Lung (tissue), 11 donors: ENCODE measurements at regions not wholly inside any gene's neighbourhood (a gene's known extent, or its start where the extent isn't known, plus 50 kb on each side); places are given as distances from the start of the nearest gene placed in this dataset.

Experiments used
- ATAC-seq: fragments of 200-7000 bp; cut with Tn5 transposase; one replicate; pipeline ENCODE4 v1.9.1; 2020; ENCODE audit warnings: moderate number of reproducible peaks; ENCODE audit not compliant: insufficient read depth, low FRiP score
- DNase-seq, 3 donors: peaks; one replicate each; pipeline ENCODE4 v3.0.0-alpha.2; 2013 to 2017
- H3K27ac ChIP-seq, 2 donors: one replicate each; pipeline ENCODE4 v1.5.1; 2013; ENCODE audit warnings: mild to moderate bottlenecking in 2 of 2, moderate library complexity in 2 of 2, control low read depth in 1 of 2, inconsistent platforms in 1 of 2, low read depth in 1 of 2, low read length in 1 of 2
- H3K27me3 ChIP-seq, 3 donors: one replicate each; pipeline ENCODE4 v1.5.1; 2013; ENCODE audit warnings: low read length in 2 of 3; ENCODE audit not compliant: control insufficient read depth in 3 of 3, insufficient read depth in 3 of 3
- H3K36me3 ChIP-seq, 4 donors: one replicate each; pipeline ENCODE4 v1.5.1; 2013; ENCODE audit warnings: low read length in 4 of 4, mild to moderate bottlenecking in 1 of 4, moderate library complexity in 1 of 4; ENCODE audit not compliant: control insufficient read depth in 4 of 4, insufficient read depth in 4 of 4
- H3K4me1 ChIP-seq, 5 donors: one replicate each; pipeline ENCODE4 v1.5.1; 2013; ENCODE audit warnings: low read length in 5 of 5, mild to moderate bottlenecking in 2 of 5, moderate library complexity in 1 of 5; ENCODE audit not compliant: control insufficient read depth in 5 of 5, insufficient read depth in 5 of 5
- H3K4me3 ChIP-seq: one replicate; pipeline ENCODE4 v1.5.1; 2013; ENCODE audit warnings: mild to moderate bottlenecking, control low read depth, moderate library complexity
- H3K9ac ChIP-seq, 2 donors: one replicate each; pipeline ENCODE4 v1.5.1; 2013; ENCODE audit warnings: low read length in 2 of 2, control low read depth in 1 of 2; ENCODE audit not compliant: insufficient read depth in 1 of 2
- H3K9me3 ChIP-seq, 4 donors: one replicate each; pipeline ENCODE4 v1.5.1; 2013; ENCODE audit warnings: low read length in 3 of 4, mild to moderate bottlenecking in 1 of 4, moderate library complexity in 1 of 4; ENCODE audit not compliant: control insufficient read depth in 4 of 4, insufficient read depth in 3 of 4
- WGBS, 2 donors: extraction: QIAGEN DNeasy Blood & Tissue Kit; methylation state at CpG; one replicate each; pipeline ENCODE4 v1.1.7; 2013; 5-methylcytosine and 5-hydroxymethylcytosine counted together
- TF ChIP-seq, protein P1 (sequence below): IDR thresholded peaks from 2 replicates; pipeline ENCODE4 v1.5.1; 2012; ENCODE audit warnings: mild to moderate bottlenecking; ENCODE audit errors: control extremely low read depth, extremely low read depth
- donor health status: control.
- donor health status: control.
- donor health status: Bipolar disorder and iron deficiency.
- donor health status: healthy.
- donor health status: DM: yes; HTN: yes; CAD: no.

DNA sequence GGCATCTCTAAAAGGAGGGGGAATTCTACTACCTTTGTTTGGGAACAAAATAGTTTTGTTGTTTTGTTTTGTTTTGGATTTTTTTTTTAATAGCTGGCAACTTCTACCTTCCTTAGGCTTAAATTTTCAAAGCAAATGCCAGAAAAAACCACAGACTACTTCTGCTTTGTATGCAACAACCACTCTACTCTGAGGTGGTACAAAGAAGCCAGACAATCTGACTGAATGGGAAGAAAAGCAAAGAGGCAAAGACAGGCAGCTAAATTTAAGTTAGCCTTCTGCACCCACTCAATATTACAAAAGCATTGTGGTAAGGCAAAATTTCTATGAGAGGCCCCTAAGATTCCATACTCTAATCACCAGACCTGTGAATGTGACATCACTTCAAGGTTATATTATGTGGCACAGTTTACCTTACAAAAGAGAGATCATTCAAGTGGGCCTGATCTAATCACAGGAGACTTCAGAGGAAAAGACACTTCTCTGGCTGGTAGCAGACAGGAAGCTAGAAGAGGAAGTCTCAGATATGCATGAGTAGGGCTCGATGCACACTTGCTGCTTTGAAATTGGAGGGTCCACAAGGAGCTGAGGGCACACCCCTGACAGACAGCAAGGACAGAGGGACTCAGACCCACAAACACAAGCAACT lies 566.6 kb downstream of the RPS29 start:
- no peak overlapping the region for H3K27ac ChIP-seq
- no peaks in the 10 kb centered on the region for H3K4me1 ChIP-seq
- no peaks in the 10 kb centered on the region for H3K9me3 ChIP-seq
- H3K36me3 ChIP-seq = no peaks in the 10 kb centered on the region
- no peaks in the 10 kb centered on the region for H3K27me3 ChIP-seq
- ATAC-seq = no peak
- TF ChIP-seq, protein P1, sequence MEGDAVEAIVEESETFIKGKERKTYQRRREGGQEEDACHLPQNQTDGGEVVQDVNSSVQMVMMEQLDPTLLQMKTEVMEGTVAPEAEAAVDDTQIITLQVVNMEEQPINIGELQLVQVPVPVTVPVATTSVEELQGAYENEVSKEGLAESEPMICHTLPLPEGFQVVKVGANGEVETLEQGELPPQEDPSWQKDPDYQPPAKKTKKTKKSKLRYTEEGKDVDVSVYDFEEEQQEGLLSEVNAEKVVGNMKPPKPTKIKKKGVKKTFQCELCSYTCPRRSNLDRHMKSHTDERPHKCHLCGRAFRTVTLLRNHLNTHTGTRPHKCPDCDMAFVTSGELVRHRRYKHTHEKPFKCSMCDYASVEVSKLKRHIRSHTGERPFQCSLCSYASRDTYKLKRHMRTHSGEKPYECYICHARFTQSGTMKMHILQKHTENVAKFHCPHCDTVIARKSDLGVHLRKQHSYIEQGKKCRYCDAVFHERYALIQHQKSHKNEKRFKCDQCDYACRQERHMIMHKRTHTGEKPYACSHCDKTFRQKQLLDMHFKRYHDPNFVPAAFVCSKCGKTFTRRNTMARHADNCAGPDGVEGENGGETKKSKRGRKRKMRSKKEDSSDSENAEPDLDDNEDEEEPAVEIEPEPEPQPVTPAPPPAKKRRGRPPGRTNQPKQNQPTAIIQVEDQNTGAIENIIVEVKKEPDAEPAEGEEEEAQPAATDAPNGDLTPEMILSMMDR = no peak
- H3K9ac ChIP-seq = no peak overlapping the region
- no peak overlapping the region for H3K4me3 ChIP-seq
- DNase-seq = no peak
- 13 to 15% methylated on average over 1 of the region's 1 CpG for WGBS, 2 donors

DNA sequence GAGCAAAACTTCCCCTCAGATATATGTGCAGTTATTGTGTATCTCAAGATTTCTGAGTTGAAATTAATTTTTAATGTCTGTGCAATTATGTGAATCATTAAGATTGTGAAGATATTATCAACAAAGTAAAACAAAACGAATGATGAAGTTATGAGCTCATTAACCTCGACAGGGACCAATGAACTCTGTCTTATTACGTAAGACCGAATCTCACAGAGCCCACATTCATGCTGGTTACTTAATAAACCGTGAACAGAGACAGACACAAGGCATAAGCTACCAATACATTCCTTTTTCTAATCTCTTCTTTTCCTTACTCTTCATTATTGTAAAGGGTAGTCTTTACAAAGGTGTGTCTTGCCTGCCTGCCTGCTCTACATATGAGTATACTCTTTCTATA lies 568.7 kb downstream of the RPS29 start:
- no peaks in the 10 kb centered on the region for H3K27me3 ChIP-seq
- H3K27ac ChIP-seq = no peak overlapping the region
- WGBS, 2 donors = 72 to 81% methylated on average over 5 of the region's 5 CpGs
- H3K9ac ChIP-seq = no peak overlapping the region
- no peaks in the 10 kb centered on the region for H3K4me1 ChIP-seq
- H3K9me3 ChIP-seq = no peaks in the 10 kb centered on the region
- ATAC-seq (no peak), DNase-seq (no peak)
- no peak overlapping the region for H3K4me3 ChIP-seq
- TF ChIP-seq, protein P1 = no peak
- no peaks in the 10 kb centered on the region for H3K36me3 ChIP-seq

DNA sequence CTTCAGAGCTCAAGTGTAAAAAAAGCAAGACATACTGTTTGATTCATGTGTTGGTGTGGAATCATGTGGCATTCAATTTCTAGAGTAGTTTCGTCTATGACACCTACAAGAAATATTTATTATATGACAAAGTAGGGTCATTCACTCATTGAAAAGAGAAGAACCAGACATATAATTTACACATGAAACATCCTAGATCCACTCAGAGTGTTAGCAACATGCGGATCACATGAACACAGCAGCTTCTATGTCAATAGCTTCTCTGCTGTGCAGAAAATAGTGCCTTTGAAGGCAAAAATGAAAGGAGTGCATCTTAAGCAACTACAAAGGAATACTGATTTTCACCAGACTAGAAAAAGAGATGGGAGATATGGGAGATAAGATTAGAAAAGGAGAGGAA lies 569.8 kb downstream of the RPS29 start:
- H3K4me1 ChIP-seq = no peaks in the 10 kb centered on the region
- WGBS, 2 donors = 86 to 93% methylated on average over 2 of the region's 2 CpGs

More for the DNA sequence above, 569.8 kb downstream of the RPS29 start:
- ATAC-seq (no peak), DNase-seq (no peak)
- Histone ChIP-seq H3K27me3 (no peaks in the 10 kb centered on the region), H3K36me3 (no peaks in the 10 kb centered on the region), H3K9me3 (no peaks in the 10 kb centered on the region), H3K9ac (no peak overlapping the region), H3K4me3 (no peak overlapping the region), H3K27ac (no peak overlapping the region)
- TF ChIP-seq, protein P1 = no peak
